ENCODE measurements at regions not wholly inside any gene's neighbourhood (a gene's known extent, or its start where the extent isn't known, plus 50 kb on each side); places are given as distances from the start of the nearest gene placed in this dataset.

GRCh38 chr3:31244929-31245817, 287.6 kb upstream of the STT3B start:
- TF ChIP-seq EZH2 (IDR thresholded peaks at IDR 0.05; ENCODE audit: insufficient read depth, poor library complexity, severe bottlenecking) (no peak), EZH2phosphoT487 (IDR thresholded peaks at IDR 0.05; ENCODE audit: insufficient read depth, low read depth) (no peak)

All from GM23248 (cell line).